ENCODE measurements at regions not wholly inside any gene's neighbourhood (a gene's known extent, or its start where the extent isn't known, plus 50 kb on each side); places are given as distances from the start of the nearest gene placed in this dataset.

DNA sequence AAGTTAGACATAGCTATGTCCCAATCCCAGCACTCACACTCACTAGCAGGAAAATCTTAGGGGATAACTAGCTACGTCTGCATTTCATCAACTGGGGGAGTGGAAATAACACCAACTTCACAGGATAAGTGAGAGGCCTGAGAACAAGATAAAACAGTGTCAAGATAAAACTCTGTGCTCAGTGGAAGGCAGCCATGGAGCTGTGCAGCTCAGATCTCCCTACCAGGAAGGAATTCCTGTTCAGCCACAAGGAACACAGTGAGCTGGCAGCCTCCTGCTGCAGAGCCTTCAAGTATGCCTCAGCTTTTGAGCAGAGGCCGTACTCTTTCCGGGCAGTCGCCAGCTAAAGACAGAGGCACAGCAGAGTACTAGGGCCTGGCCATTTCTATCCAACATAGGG is 115.8 kb upstream of the TOPAZ1 start:
- H3K27me3 ChIP-seq (replicated peaks; ENCODE audit: control insufficient read depth, insufficient read depth, low read length): no peaks in the 10 kb centered on the region; the same call in 1 of the 2 replicates
- no peak for DNase-seq (ENCODE audit: extremely low read depth, insufficient read length)
- no peaks in the 10 kb centered on the region for H3K36me3 ChIP-seq (ENCODE audit: control insufficient read depth, insufficient read depth, low read length)
- TF ChIP-seq, protein P1, sequence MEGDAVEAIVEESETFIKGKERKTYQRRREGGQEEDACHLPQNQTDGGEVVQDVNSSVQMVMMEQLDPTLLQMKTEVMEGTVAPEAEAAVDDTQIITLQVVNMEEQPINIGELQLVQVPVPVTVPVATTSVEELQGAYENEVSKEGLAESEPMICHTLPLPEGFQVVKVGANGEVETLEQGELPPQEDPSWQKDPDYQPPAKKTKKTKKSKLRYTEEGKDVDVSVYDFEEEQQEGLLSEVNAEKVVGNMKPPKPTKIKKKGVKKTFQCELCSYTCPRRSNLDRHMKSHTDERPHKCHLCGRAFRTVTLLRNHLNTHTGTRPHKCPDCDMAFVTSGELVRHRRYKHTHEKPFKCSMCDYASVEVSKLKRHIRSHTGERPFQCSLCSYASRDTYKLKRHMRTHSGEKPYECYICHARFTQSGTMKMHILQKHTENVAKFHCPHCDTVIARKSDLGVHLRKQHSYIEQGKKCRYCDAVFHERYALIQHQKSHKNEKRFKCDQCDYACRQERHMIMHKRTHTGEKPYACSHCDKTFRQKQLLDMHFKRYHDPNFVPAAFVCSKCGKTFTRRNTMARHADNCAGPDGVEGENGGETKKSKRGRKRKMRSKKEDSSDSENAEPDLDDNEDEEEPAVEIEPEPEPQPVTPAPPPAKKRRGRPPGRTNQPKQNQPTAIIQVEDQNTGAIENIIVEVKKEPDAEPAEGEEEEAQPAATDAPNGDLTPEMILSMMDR (IDR thresholded peaks at IDR 0.05; ENCODE audit: insufficient read depth, low read length, poor library complexity, severe bottlenecking): no peak
- H3K4me3 ChIP-seq (replicated peaks; ENCODE audit: low read depth, low read length): no peak overlapping the region

DNA sequence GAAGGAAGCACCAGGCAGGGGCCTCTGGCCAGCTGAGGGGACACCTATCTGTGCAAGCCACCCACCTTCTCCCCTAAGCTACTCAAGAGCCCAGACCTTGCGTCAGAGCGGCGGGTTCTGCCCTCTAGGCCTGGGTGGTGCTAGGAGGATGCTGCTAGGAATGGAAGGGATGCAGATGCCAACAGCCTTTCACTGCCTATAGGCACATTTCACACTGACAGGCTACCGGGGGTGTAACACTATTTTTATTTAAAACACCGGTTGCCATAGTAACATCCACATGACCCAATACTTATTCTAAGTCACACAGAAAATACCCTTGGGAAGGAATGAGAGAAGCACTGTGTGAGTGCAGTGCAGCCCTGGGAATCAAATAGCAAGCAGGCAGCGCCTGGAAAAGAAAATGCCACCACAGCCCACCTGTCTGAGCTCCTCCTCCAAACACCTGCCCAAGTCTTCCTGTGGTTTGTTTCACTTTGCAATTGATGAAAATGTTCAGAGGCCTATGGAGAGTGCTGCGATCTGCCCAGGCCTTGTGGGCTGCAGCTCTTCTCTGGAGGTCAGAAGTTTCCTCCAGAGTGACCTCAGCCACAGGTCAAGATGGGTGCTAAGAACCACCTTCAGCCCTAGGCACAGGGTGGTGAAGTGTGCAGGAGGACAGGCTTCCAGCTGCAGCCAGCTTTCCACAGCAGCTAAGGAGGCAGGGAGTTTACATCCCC is 113.5 kb upstream of the TOPAZ1 start:
- no peak for DNase-seq (ENCODE audit: extremely low read depth, insufficient read length)
- Histone ChIP-seq H3K4me3 (replicated peaks; ENCODE audit: low read depth, low read length) (no peak overlapping the region), H3K36me3 (ENCODE audit: control insufficient read depth, insufficient read depth, low read length) (no peaks in the 10 kb centered on the region), H3K27me3 (replicated peaks; ENCODE audit: control insufficient read depth, insufficient read depth, low read length) (no peaks in the 10 kb centered on the region; the same call in 1 of the 2 replicates)
- TF ChIP-seq, protein P1 (IDR thresholded peaks at IDR 0.05; ENCODE audit: insufficient read depth, low read length, poor library complexity, severe bottlenecking): no peak

DNA sequence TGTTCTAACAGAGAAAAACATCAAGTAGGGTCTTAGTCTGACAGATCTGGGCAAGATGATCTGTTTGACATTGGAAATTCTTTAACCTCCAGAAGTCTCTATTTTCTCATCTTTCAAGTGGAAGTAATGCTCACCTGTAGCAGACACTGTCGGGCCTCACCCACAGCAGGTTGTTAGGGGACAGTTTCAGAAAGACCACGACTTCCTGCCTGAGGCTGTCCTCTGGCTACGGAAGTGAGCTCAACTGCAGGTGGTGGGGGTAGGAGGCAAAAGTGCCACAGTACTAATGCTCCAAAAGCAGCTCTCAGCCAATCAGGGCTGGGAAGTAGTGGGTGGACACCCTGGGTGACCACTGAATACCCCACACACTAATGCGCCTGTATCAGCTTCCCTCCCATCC is 111.4 kb upstream of the TOPAZ1 start:
- no peaks in the 10 kb centered on the region; the same call in 1 of the 2 replicates for H3K27me3 ChIP-seq (replicated peaks; ENCODE audit: control insufficient read depth, insufficient read depth, low read length)
- DNase-seq (ENCODE audit: extremely low read depth, insufficient read length): no peak
- TF ChIP-seq, protein P1 (IDR thresholded peaks at IDR 0.05; ENCODE audit: insufficient read depth, low read length, poor library complexity, severe bottlenecking): no peak

DNA sequence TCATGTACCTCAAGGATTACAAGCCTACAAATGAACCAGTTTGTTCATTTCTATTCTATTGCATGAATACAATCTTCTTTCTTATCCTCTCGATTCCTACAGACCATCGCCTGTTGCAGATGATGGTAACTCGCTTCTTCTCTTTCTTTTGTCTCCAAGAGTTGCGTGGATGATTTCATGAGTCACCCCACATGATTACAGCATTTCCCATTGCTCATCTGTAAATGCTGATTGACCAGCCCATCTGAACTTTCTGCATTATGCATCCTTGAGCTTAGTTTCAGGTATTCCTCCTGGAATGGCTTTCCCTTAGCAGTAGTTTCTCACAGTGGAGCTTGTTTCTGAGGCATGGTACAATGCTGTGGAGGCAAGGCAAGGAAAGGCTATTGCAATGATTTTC is 109.6 kb upstream of the TOPAZ1 start:
- no peak overlapping the region for H3K4me3 ChIP-seq (replicated peaks; ENCODE audit: low read depth, low read length)
- no peaks in the 10 kb centered on the region; the same call in 1 of the 2 replicates for H3K27me3 ChIP-seq (replicated peaks; ENCODE audit: control insufficient read depth, insufficient read depth, low read length)
- TF ChIP-seq, protein P1 (IDR thresholded peaks at IDR 0.05; ENCODE audit: insufficient read depth, low read length, poor library complexity, severe bottlenecking): no peak
- no peaks in the 10 kb centered on the region for H3K36me3 ChIP-seq (ENCODE audit: control insufficient read depth, insufficient read depth, low read length)
- DNase-seq (ENCODE audit: extremely low read depth, insufficient read length): no peak

More for the DNA sequence above, 111.4 kb upstream of the TOPAZ1 start:
- Histone ChIP-seq H3K4me3 (replicated peaks; ENCODE audit: low read depth, low read length) (no peak overlapping the region), H3K36me3 (ENCODE audit: control insufficient read depth, insufficient read depth, low read length) (no peaks in the 10 kb centered on the region)

DNA sequence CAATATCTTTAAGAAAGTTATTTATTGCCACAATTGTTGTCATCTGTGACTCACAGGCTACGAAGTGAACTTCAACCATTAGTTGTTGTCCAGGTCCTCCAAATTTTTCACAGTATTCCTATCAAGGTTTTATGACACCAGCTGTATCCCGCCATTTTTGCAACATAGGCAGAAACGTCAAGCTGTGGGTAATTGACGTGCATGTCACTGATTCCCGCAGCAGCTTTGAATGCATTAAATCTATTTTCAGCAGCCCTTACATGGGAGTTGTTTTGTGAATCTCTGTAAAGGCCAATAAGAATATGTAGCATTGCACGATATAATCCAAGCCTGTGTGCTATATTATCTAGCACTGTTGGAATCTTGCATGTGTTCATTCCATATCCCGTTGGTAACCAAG is 109.1 kb upstream of the TOPAZ1 start:
- Histone ChIP-seq H3K27me3 (replicated peaks; ENCODE audit: control insufficient read depth, insufficient read depth, low read length) (no peaks in the 10 kb centered on the region; the same call in 1 of the 2 replicates), H3K36me3 (ENCODE audit: control insufficient read depth, insufficient read depth, low read length) (no peaks in the 10 kb centered on the region), H3K4me3 (replicated peaks; ENCODE audit: low read depth, low read length) (no peak overlapping the region)
- TF ChIP-seq, protein P1 (IDR thresholded peaks at IDR 0.05; ENCODE audit: insufficient read depth, low read length, poor library complexity, severe bottlenecking): no peak
- DNase-seq (ENCODE audit: extremely low read depth, insufficient read length): no peak
